ENCODE measurements at regions not wholly inside any gene's neighbourhood (a gene's known extent, or its start where the extent isn't known, plus 50 kb on each side); places are given as distances from the start of the nearest gene placed in this dataset.
"Not testable (repeated sequence)": the region's sequence is repeated elsewhere in the genome, so short reads cannot be mapped to it uniquely, and the experiment has no call there.

GRCh38 chr11:16536513-16536912 is 180.2 kb upstream of the SOX6 start:
- DNase-seq (ENCODE audit: low spot score), result no peak

DNA sequence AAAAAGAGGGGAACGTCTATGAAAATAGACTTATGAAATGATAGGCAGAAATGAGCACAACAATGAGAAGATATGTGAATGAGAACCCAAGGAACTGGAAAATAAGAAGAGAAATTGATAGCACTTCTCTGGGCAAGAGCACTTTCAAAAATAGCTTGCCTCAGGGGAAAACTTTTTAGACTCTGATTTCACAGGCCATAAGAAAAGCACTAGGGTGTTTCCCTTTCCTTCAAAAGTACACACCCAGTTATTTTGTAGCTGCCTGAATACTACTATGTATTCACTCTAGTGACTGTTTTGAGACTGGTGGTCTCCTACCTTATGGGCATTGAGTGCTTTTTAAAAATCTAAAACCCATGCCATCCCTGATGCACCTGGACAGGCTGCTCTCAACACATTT is 172.3 kb upstream of the SOX6 start:
- no peak for DNase-seq (ENCODE audit: low spot score)

- no peak for DNase-seq (ENCODE audit: low spot score)
Observed at GRCh38 chr11:16527525-16528246, 171.3 kb upstream of the SOX6 start.

DNA sequence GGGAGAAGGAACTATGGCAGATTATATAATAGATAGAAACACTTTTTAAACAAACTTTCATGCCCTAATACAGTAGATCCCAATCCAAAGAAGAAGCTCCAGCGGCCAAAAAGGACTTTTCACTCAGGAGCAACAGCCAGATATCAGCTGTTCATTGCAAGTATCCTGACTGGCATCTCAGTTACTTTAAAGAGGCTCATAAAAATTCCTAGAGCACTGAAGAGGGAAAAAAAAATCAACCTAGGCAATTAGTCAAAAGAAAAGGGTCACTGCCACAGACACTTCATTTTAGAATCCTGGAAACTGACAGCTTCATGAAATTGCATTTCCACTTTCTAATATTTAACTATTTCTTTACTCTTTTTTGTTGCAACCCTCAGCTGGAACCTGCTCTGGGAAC is 170.6 kb upstream of the SOX6 start:
- no peak for DNase-seq (ENCODE audit: low spot score)

DNA sequence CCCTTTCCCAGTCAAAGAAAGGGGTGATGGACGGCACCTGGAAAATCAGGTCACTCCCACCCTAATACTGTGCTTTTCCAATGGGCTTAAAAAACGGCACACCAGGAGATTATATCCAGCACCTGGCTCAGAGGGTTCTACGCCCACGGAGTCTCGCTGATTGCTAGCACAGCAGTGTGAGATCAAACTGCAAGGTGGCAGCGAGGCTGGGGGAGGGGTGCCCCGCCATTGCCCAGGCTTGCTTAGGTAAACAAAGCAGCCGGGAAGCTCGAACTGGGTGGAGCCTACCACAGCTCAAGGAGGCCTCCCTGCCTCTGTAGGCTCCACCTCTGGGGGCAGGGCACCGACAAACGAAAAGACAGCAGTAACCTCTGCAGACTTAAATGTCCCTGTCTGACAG is 164.4 kb upstream of the SOX6 start:
- DNase-seq (ENCODE audit: low spot score), result not testable (repeated sequence)

- no peak for DNase-seq (ENCODE audit: low spot score)
Observed at GRCh38 chr11:16512899-16513241, 156.5 kb upstream of the SOX6 start.

DNA sequence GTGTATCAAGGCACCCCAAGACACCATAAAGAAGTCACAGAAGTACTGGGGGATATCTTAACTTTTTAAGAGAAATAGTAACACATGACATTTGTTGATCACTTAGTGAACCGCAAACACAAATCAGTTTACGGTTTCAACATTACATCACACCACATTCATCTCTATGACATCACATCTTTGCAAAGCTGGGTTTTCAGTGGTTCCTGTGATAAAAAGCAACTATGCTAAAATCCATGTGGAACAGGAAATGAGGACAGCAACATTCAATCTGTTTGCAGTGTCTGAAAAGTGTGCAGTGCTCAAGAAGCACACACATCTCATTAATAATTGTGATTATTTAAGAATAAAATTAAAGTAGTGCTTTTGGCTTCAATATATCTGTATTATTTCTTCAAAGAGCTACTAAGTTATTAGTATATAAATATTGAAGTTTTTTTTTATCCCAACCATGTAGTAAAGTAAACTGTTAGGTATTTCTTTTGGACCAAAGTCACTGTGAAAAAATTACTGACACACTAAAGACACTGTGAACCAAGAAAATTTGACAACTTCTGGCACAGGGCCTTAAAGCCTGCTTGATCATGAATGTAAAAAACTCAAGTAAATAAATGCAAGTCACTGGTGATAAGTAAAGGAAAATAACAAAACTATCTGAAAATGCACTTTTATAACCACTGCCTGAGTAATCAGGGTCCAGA is 156.0 kb upstream of the SOX6 start:
- no peak for DNase-seq (ENCODE audit: low spot score)

GRCh38 chr11:16511116-16512114 is 155.1 kb upstream of the SOX6 start:
- DNase-seq (ENCODE audit: low spot score), result peak; percentile 7

DNA sequence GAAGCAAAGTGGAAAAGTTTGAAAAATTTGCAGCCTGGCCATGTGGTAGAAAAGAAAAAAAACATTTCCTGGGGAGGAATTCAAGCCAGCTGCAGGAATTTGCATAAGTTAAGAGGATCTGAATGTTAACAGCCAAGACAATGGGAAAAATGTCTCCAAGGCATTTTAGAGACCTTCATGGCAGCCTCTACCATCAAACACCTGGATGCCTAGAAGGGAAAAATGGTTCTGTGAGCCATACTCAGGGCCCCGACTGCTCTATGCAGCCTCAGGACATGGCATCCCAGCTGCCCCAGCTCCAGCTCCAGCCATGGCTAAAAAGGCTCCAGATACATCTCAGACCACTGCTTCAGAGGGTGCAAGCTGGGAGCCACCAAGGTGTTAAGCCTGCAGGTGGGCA is 149.1 kb upstream of the SOX6 start:
- DNase-seq (ENCODE audit: low spot score), result no peak

GRCh38 chr11:16503891-16504290 is 147.5 kb upstream of the SOX6 start:
- not testable (repeated sequence) for DNase-seq (ENCODE audit: low spot score)

DNA sequence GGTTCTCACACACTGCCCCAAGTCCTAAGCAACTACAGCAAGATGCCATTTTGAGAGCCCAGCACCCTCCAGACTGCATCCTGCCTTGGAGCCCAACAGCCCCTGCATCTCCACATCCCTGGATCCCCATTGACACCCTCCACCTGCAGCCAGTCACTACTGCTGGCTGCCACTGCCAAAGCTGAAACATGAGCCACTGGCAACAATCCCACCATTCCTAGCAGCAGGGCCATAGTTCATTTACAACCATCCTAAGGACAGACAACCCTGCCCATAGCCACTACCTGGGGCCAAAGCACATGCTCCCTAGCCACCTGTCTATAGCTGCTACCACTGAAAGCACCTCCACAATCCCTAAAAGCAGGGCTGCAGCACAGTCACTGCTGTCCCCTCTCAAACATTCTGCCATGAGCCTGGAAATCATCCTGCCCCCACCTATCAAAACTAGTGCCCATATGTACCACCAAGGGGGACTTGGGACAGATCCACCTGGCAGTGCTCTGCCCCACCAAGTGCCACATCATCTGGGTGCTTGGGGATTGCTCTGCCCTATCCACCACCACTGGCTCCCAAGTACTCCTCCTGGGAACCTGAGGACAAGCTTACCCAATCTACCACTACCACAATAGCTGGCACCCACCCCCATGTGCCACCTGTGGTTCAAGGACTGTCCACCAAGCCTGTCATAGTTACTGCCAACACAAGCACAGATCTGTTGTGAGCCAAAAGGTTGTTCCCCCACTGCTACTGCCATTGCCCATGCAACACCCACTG is 138.8 kb upstream of the SOX6 start:
- DNase-seq (ENCODE audit: low spot score), result no peak

- DNase-seq (ENCODE audit: low spot score), result no peak
Observed at GRCh38 chr11:16484434-16484833, 128.1 kb upstream of the SOX6 start.

GRCh38 chr11:16474659-16475058 is 118.3 kb upstream of the SOX6 start:
- no peak for DNase-seq (ENCODE audit: low spot score)

- DNase-seq (ENCODE audit: low spot score), result no peak
Observed at GRCh38 chr11:16469968-16470367, 113.6 kb upstream of the SOX6 start.

GRCh38 chr11:16468735-16469453 is 112.5 kb upstream of the SOX6 start:
- no peak for DNase-seq (ENCODE audit: low spot score)

DNA sequence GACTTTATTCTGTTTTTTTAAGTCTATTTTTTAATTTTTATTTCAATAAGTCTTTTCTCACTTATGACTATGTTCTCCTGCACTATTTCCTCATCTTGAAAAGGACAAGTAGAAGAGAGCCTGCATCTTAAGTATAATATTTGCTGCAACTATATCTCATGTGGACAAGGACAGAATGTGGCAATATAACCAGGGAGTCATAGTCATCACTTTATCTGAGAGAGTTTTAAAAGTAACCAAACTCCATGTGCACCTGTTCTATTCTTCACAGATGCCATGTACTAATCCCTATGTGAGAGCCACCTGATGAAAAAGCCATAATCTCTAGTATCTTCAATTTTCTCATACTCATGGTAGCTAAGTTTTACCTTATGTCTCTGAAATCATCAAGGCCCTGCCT is 104.2 kb upstream of the SOX6 start:
- DNase-seq (ENCODE audit: low spot score), result no peak

DNA sequence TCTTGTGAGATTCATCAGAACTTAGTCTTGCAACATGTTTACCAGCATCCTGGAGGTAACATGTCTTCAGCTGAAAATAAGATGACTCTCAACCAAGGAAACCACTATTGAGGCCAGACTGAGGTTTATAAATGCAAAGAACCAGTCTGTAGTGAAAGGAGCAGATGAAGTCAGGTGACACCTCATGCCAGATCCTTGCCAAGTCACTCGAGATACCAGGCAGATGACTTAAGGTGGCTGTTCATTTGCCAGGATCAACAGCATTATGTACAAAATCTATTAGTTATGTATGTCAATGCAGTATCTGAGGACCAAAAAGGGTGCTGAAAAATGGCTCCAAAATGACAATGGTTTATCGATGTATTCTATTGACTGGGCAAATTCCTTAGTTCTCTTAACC is 100.0 kb upstream of the SOX6 start:
- DNase-seq (ENCODE audit: low spot score), result no peak

DNA sequence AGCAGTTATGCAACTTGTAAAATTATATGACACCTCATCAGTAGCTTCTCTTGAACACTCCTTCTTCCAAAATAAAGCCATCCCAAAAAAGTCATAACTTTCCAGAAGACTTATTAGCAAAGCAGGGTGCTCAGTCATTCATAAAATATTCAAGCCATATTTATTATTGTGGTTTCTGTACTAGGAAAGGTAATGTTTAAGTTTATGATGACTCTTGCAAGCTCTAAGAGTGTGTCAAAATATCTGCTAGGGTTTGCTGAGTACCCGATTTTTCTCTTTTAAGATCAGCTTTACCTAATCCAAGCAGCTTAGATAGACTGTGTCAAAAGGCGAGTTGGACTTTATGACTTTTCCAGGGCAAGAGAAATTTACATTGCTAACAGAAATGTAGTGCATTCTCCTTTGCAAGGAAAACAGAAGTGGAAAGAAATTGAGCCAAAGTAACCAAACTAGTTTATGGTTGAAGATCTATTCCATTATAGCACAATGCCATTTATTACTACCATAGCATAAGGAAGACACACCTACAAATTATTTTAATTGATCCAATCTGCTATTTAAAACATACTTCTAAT is 98.0 kb upstream of the SOX6 start:
- DNase-seq (ENCODE audit: low spot score), result no peak

GRCh38 chr11:16448123-16448717 is 91.9 kb upstream of the SOX6 start:
- no peak for DNase-seq (ENCODE audit: low spot score)

- no peak for DNase-seq (ENCODE audit: low spot score)
Observed at GRCh38 chr11:16441461-16441860, 85.1 kb upstream of the SOX6 start.

All from HT-29 (cell line).